WTC11 (cell line): ENCODE measurements at regions not wholly inside any gene's neighbourhood (a gene's known extent, or its start where the extent isn't known, plus 50 kb on each side); places are given as distances from the start of the nearest gene placed in this dataset.

ENCODE experiments used
- ATF2 ChIP-seq: sonication (generic); formaldehyde crosslinking; IDR thresholded peaks from 2 replicates; pipeline ENCODE4 v1.8.1; 2022; ENCODE audit warnings: low read depth, missing genetic modification reagents, borderline replicate concordance
- ATF3 ChIP-seq: sonication (generic); formaldehyde crosslinking; conservative IDR thresholded peaks from 2 replicates; pipeline ENCODE4 v1.8.1; 2022; ENCODE audit warnings: mild to moderate bottlenecking, missing genetic modification reagents
- FOXK1 ChIP-seq: sonication (generic); formaldehyde crosslinking; IDR thresholded peaks from 2 replicates; pipeline ENCODE4 v1.8.0; 2022; ENCODE audit warnings: mild to moderate bottlenecking, moderate library complexity, missing genetic modification reagents
- FOXP1 ChIP-seq: sonication (generic); formaldehyde crosslinking; IDR thresholded peaks from 2 replicates; pipeline ENCODE4 v1.8.0; 2022; ENCODE audit warnings: missing genetic modification reagents, mild to moderate bottlenecking, moderate library complexity, borderline replicate concordance
- PREB ChIP-seq: sonication (generic); formaldehyde crosslinking; IDR thresholded peaks from 2 replicates; pipeline ENCODE4 v1.8.1; 2022; ENCODE audit warnings: mild to moderate bottlenecking, missing genetic modification reagents, moderate library complexity, borderline replicate concordance
- SMAD3 ChIP-seq: sonication (generic); formaldehyde crosslinking; IDR thresholded peaks from 2 replicates; pipeline ENCODE4 v1.8.0; 2022; ENCODE audit warnings: missing genetic modification reagents, mild to moderate bottlenecking, borderline replicate concordance
- SP1 ChIP-seq: sonication (generic); formaldehyde crosslinking; conservative IDR thresholded peaks from 2 replicates; pipeline ENCODE4 v1.8.1; 2022; ENCODE audit warnings: missing genetic modification reagents
- TCF7 ChIP-seq: sonication (generic); formaldehyde crosslinking; IDR thresholded peaks from 2 replicates; pipeline ENCODE4 v1.8.0; 2022; ENCODE audit warnings: mild to moderate bottlenecking, low read depth, missing genetic modification reagents, moderate library complexity
- USF2 ChIP-seq: sonication (generic); formaldehyde crosslinking; IDR thresholded peaks from 2 replicates; pipeline ENCODE4 v1.8.1; 2023; ENCODE audit warnings: mild to moderate bottlenecking, missing genetic modification reagents, moderate library complexity
- ZNF281 ChIP-seq: sonication (generic); formaldehyde crosslinking; IDR thresholded peaks from 2 replicates; pipeline ENCODE4 v1.8.0; 2023; ENCODE audit warnings: mild to moderate bottlenecking, missing genetic modification reagents
- ZNF671 ChIP-seq: fragments of 250-450 bp; sonication (Bioruptor Pico); IDR thresholded peaks from 2 replicates; pipeline ENCODE4 v1.8.0; 2021; ENCODE audit warnings: mild to moderate bottlenecking
- TF ChIP-seq, protein P1 (sequence below): fragments of 200-600 bp; IDR thresholded peaks from 2 replicates; pipeline ENCODE4 v1.8.0; 2022; ENCODE audit warnings: antibody characterized with exemption
- TF ChIP-seq, protein P2 (sequence below): fragments of 250-450 bp; sonication (Bioruptor Pico); IDR thresholded peaks from 2 replicates; pipeline ENCODE4 v1.9.0; 2021; ENCODE audit warnings: mild to moderate bottlenecking, borderline replicate concordance

DNA sequence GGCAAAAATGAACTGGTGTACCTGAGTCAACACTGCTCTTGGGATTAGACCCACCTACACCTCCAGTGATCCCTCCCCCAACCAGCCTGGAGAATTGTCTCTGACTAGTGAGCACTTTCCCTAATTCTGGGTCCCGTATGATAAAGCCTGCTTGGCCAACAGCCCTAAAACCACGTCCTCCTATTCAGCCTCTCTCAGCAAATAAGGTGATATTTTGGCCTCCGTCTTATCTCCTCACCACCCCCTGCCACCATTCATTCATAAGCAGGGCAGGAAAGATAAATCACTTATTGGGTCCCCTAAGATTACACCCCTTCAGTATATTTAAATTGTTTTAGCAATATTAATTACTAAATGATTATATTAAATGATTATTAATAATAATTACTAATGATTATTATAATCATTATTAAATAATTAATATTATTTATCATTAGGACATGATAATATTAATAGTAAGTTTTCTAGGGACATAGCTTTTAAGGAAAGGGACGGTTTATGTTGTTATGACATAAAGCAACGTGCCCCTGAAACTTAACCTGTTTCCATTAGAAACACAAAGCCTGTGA is 108.0 kb downstream of the DUSP10 start:
- TF ChIP-seq, protein P1, sequence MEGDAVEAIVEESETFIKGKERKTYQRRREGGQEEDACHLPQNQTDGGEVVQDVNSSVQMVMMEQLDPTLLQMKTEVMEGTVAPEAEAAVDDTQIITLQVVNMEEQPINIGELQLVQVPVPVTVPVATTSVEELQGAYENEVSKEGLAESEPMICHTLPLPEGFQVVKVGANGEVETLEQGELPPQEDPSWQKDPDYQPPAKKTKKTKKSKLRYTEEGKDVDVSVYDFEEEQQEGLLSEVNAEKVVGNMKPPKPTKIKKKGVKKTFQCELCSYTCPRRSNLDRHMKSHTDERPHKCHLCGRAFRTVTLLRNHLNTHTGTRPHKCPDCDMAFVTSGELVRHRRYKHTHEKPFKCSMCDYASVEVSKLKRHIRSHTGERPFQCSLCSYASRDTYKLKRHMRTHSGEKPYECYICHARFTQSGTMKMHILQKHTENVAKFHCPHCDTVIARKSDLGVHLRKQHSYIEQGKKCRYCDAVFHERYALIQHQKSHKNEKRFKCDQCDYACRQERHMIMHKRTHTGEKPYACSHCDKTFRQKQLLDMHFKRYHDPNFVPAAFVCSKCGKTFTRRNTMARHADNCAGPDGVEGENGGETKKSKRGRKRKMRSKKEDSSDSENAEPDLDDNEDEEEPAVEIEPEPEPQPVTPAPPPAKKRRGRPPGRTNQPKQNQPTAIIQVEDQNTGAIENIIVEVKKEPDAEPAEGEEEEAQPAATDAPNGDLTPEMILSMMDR: no peak
- no peak for TF ChIP-seq ZNF671 (CRISPR knock-in tag)
- TF ChIP-seq PREB: no peak
- no peak for TF ChIP-seq USF2
- TF ChIP-seq SP1: no peak
- no peak for TF ChIP-seq FOXP1 (CRISPR knock-in tag)
- no peak for TF ChIP-seq ZNF281 (CRISPR knock-in tag)
- TF ChIP-seq ATF2 (CRISPR knock-in tag): no peak
- TF ChIP-seq, protein P2, sequence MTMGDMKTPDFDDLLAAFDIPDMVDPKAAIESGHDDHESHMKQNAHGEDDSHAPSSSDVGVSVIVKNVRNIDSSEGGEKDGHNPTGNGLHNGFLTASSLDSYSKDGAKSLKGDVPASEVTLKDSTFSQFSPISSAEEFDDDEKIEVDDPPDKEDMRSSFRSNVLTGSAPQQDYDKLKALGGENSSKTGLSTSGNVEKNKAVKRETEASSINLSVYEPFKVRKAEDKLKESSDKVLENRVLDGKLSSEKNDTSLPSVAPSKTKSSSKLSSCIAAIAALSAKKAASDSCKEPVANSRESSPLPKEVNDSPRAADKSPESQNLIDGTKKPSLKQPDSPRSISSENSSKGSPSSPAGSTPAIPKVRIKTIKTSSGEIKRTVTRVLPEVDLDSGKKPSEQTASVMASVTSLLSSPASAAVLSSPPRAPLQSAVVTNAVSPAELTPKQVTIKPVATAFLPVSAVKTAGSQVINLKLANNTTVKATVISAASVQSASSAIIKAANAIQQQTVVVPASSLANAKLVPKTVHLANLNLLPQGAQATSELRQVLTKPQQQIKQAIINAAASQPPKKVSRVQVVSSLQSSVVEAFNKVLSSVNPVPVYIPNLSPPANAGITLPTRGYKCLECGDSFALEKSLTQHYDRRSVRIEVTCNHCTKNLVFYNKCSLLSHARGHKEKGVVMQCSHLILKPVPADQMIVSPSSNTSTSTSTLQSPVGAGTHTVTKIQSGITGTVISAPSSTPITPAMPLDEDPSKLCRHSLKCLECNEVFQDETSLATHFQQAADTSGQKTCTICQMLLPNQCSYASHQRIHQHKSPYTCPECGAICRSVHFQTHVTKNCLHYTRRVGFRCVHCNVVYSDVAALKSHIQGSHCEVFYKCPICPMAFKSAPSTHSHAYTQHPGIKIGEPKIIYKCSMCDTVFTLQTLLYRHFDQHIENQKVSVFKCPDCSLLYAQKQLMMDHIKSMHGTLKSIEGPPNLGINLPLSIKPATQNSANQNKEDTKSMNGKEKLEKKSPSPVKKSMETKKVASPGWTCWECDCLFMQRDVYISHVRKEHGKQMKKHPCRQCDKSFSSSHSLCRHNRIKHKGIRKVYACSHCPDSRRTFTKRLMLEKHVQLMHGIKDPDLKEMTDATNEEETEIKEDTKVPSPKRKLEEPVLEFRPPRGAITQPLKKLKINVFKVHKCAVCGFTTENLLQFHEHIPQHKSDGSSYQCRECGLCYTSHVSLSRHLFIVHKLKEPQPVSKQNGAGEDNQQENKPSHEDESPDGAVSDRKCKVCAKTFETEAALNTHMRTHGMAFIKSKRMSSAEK (CRISPR knock-in tag): no peak
- no peak for TF ChIP-seq ATF3 (CRISPR knock-in tag)
- no peak for TF ChIP-seq FOXK1
- TF ChIP-seq SMAD3 (CRISPR knock-in tag): no peak
- no peak for TF ChIP-seq TCF7 (CRISPR knock-in tag)
